ENCODE measurements at regions not wholly inside any gene's neighbourhood (a gene's known extent, or its start where the extent isn't known, plus 50 kb on each side); places are given as distances from the start of the nearest gene placed in this dataset.

GRCh38 chrX:151476604-151477303 lies 79.7 kb downstream of the VMA21 start:
- no peak for DNase-seq

DNA sequence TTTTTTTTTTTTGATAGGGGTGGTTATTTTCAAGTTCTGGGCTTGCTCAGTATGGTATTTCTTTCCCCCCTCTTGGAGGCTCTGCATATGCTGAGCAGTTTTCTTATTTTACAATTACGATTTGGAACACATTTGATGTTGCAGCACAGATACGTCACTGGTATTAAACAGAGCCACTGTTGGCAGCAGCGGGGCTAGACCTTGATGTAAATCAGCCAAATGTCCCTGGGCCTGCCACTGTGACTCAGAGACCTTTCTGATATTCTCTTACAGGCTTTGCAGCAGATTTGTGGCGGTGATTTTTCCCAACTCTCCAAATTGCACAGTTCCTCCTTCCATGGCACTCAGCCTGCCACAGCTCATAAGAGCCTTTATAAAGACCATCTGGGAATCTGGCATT lies 81.1 kb downstream of the VMA21 start:
- DNase-seq: no peak

DNA sequence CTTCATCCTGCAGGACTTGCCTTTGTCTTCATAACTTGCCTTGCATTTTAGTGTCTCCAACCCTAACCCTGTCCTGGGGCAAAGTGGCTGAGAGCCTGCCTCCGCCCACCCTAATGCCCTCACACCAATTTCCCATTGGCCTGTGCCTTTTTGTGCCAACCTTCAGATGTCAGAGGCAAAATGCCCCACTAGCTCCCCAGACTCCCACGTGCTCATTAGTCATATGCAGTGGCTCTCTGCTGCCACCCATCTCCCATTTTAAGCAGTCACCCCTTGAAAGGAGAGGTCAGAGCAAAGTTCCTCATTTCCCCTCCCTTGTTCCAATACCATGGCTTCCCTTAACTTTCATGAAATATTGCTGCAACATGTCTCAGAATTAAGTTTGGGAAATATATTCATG lies 74.8 kb upstream of the PASD1 start:
- peak; percentile 52 for DNase-seq

DNA sequence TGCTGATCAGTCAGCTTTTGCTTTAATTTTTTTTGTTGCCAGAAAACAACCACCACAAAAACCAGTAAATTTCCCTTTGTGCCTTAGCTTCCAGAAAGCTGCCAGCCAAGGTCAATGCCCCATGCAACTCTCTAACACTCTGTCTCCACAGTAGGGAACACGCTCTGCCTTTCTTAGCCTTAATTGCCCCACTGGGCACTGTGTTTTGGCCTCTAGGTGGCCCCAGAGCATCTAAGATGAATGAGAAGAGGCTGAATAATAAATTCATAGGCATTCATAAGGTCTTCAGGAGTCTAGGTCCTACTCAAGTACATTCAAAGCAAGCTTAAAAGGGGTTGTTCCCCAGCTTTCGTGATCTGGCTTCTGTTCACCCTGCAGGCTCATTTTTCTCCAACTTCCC lies 57.7 kb upstream of the PASD1 start:
- DNase-seq: peak; percentile 67

DNA sequence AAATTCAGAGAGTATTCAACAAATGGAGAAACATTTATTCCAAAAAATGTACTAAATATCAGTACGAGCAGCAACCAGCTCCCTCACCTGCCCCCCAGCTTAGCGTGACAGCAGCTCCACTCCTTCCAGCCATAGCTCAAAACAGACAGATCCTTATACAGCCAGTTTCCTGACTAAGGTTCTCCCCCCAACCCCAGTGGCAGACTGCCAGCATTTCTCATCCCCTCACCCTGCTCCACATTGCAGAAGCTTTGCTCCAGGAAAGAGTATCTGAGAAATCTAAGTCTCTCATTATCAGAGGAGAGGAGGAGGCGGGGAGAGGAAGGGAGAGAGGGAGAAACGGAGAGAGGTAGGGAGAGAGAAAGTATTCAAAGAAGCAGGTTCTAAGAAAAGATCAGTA lies 53.3 kb upstream of the PASD1 start:
- no peak for DNase-seq

GRCh38 chrX:151513472-151513871 lies 50.0 kb upstream of the PASD1 start:
- no peak for DNase-seq

Data from DMS53 (cell line).